Smooth muscle cell (in vitro differentiated cells): ENCODE measurements at regions not wholly inside any gene's neighbourhood (a gene's known extent, or its start where the extent isn't known, plus 50 kb on each side); places are given as distances from the start of the nearest gene placed in this dataset.

ENCODE experiments used
- DNase-seq: peaks from one replicate; lab custom pipeline; 2025; ENCODE audit not compliant: unreplicated experiment; lab: John Stamatoyannopoulos, UW
- H2AFZ ChIP-seq: fragments of 200-600 bp; sonication (generic); 2 replicates; pipeline ENCODE4 v1.6.0; 2016; ENCODE audit warnings: antibody characterized with exemption, low read depth, mild to moderate bottlenecking
- H3F3A ChIP-seq: fragments of 200-600 bp; sonication (generic); 2 replicates; pipeline ENCODE4 v1.6.0; 2017; ENCODE audit warnings: antibody characterized with exemption, low read depth
- H3K27ac ChIP-seq: fragments of 200-600 bp; sonication (generic); 2 replicates; pipeline ENCODE4 v1.5.1; 2016; ENCODE audit warnings: low read depth, mild to moderate bottlenecking
- H3K27me3 ChIP-seq: fragments of 200-600 bp; sonication (generic); 2 replicates; pipeline ENCODE4 v1.6.1; 2016; ENCODE audit warnings: low read depth, mild to moderate bottlenecking
- H3K36me3 ChIP-seq: fragments of 200-600 bp; sonication (generic); 2 replicates; pipeline ENCODE4 v1.5.1; 2016; ENCODE audit warnings: low read depth
- H3K4me1 ChIP-seq: fragments of 200-600 bp; sonication (generic); 2 replicates; pipeline ENCODE4 v1.5.1; 2016; ENCODE audit warnings: low read depth
- H3K4me2 ChIP-seq: fragments of 200-600 bp; sonication (generic); 2 replicates; pipeline ENCODE4 v1.6.0; 2016; ENCODE audit warnings: mild to moderate bottlenecking
- H3K4me3 ChIP-seq: fragments of 200-600 bp; sonication (generic); 2 replicates; pipeline ENCODE4 v1.5.1; 2016; ENCODE audit warnings: mild to moderate bottlenecking
- H3K79me2 ChIP-seq: fragments of 200-600 bp; sonication (generic); 2 replicates; pipeline ENCODE4 v1.6.0; 2016; ENCODE audit warnings: low read depth, mild to moderate bottlenecking
- H3K9ac ChIP-seq: fragments of 200-600 bp; sonication (generic); 2 replicates; pipeline ENCODE4 v1.6.0; 2016; ENCODE audit warnings: low read depth
- H3K9me3 ChIP-seq: fragments of 200-600 bp; sonication (generic); replicated peaks from 2 replicates; pipeline ENCODE4 v1.5.1; 2016; ENCODE audit warnings: low read depth
- H4K20me1 ChIP-seq: fragments of 200-600 bp; sonication (generic); 2 replicates; pipeline ENCODE4 v1.6.0; 2016; ENCODE audit warnings: low read depth
- WGBS: methylation state at CpG from one replicate; pipeline ENCODE4 v1.1.7; 2016; ENCODE audit warnings: low lambda C conversion rate; 5-methylcytosine and 5-hydroxymethylcytosine counted together
- TF ChIP-seq, protein P1 (sequence below): fragments of 200-600 bp; sonication (generic); IDR thresholded peaks from 2 replicates; pipeline ENCODE4 v1.5.1; 2017; ENCODE audit warnings: borderline replicate concordance, mild to moderate bottlenecking, antibody characterized with exemption; ENCODE audit not compliant: insufficient read depth, poor library complexity, severe bottlenecking

- Histone ChIP-seq H3K9me3 (no peaks in the 10 kb centered on the region), H3K4me1 (no peaks in the 10 kb centered on the region), H3K4me2 (no peak overlapping the region)
These were observed 861.0 kb upstream of the VRK2 start for GRCh38 chr2:57185568-57185967.

GRCh38 chr2:57190007-57190406 is 856.6 kb upstream of the VRK2 start:
- Histone ChIP-seq H3K79me2 (no peaks in the 10 kb centered on the region), H3F3A (no peaks in the 10 kb centered on the region), H3K27me3 (no peaks in the 10 kb centered on the region), H3K36me3 (no peaks in the 10 kb centered on the region), H3K9ac (no peak overlapping the region), H3K27ac (no peak overlapping the region), H3K4me1 (no peaks in the 10 kb centered on the region), H2AFZ (no peak overlapping the region), H4K20me1 (no peaks in the 10 kb centered on the region), H3K4me3 (no peak overlapping the region), H3K9me3 (no peaks in the 10 kb centered on the region), H3K4me2 (no peak overlapping the region)
- TF ChIP-seq, protein P1, sequence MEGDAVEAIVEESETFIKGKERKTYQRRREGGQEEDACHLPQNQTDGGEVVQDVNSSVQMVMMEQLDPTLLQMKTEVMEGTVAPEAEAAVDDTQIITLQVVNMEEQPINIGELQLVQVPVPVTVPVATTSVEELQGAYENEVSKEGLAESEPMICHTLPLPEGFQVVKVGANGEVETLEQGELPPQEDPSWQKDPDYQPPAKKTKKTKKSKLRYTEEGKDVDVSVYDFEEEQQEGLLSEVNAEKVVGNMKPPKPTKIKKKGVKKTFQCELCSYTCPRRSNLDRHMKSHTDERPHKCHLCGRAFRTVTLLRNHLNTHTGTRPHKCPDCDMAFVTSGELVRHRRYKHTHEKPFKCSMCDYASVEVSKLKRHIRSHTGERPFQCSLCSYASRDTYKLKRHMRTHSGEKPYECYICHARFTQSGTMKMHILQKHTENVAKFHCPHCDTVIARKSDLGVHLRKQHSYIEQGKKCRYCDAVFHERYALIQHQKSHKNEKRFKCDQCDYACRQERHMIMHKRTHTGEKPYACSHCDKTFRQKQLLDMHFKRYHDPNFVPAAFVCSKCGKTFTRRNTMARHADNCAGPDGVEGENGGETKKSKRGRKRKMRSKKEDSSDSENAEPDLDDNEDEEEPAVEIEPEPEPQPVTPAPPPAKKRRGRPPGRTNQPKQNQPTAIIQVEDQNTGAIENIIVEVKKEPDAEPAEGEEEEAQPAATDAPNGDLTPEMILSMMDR, result no peak
- no peak for DNase-seq
- WGBS, result 96% methylated on average over 2 of the region's 2 CpGs

More at GRCh38 chr2:57185568-57185967, 861.0 kb upstream of the VRK2 start:
- no peaks in the 10 kb centered on the region for H4K20me1 ChIP-seq
- H3K4me3 ChIP-seq, result no peak overlapping the region
- DNase-seq, result no peak
- H3K27me3 ChIP-seq, result no peaks in the 10 kb centered on the region
- no peaks in the 10 kb centered on the region for H3K79me2 ChIP-seq
- TF ChIP-seq, protein P1, result no peak
- no peak overlapping the region for H3K9ac ChIP-seq
- H3K36me3 ChIP-seq, result no peaks in the 10 kb centered on the region
- H3F3A ChIP-seq, result no peaks in the 10 kb centered on the region
- H3K27ac ChIP-seq, result no peak overlapping the region
- H2AFZ ChIP-seq, result no peak overlapping the region
- WGBS, result 78% methylated on average over 3 of the region's 3 CpGs

- Histone ChIP-seq H3K27me3 (no peaks in the 10 kb centered on the region), H3K36me3 (no peaks in the 10 kb centered on the region), H3K4me2 (no peak overlapping the region), H3K9me3 (no peaks in the 10 kb centered on the region), H3K4me1 (no peaks in the 10 kb centered on the region), H3F3A (no peaks in the 10 kb centered on the region), H4K20me1 (no peaks in the 10 kb centered on the region), H3K9ac (no peak overlapping the region), H3K27ac (no peak overlapping the region), H2AFZ (no peak overlapping the region), H3K79me2 (no peaks in the 10 kb centered on the region), H3K4me3 (no peak overlapping the region)
- TF ChIP-seq, protein P1, result no peak
- WGBS, result 88% methylated on average over 3 of the region's 3 CpGs
- no peak for DNase-seq
These were observed 846.9 kb upstream of the VRK2 start for GRCh38 chr2:57199663-57200062.

- no peak for DNase-seq
- TF ChIP-seq, protein P1, result no peak
- H3K4me1 ChIP-seq, result no peaks in the 10 kb centered on the region
- H3F3A ChIP-seq, result no peaks in the 10 kb centered on the region
- H3K36me3 ChIP-seq, result no peaks in the 10 kb centered on the region
- no peaks in the 10 kb centered on the region for H3K9me3 ChIP-seq
- no peak overlapping the region for H3K4me3 ChIP-seq
- H4K20me1 ChIP-seq, result no peaks in the 10 kb centered on the region
- no peaks in the 10 kb centered on the region for H3K79me2 ChIP-seq
- WGBS, result 53% methylated on average over 3 of the region's 3 CpGs
- no peak overlapping the region for H2AFZ ChIP-seq
- H3K27ac ChIP-seq, result no peak overlapping the region
- no peak overlapping the region for H3K9ac ChIP-seq
- no peak overlapping the region for H3K4me2 ChIP-seq
- no peaks in the 10 kb centered on the region for H3K27me3 ChIP-seq
These were observed 842.2 kb upstream of the VRK2 start for GRCh38 chr2:57204364-57204763.
